ENCODE measurements at regions not wholly inside any gene's neighbourhood (a gene's known extent, or its start where the extent isn't known, plus 50 kb on each side); places are given as distances from the start of the nearest gene placed in this dataset.

DNA sequence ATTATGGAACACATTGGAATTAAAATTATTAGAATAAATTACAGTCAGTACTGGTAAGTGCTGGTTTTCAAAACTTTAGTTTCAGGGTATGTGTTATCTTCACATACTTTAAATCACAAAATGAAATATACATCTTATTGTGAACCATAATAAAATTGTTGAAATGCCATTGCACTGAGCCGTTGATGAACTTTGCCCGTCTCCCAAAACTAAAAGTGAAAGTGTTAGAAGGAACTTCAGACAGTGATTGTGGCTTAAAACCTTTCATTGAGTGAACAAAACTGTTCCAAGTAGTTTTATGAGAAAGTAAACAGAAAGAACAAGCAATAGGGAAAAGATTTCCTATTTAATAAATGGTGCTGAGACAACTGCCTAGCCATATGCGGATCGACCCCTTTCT is 811.6 kb downstream of the PLCL1 start:
- TF ChIP-seq, protein P1, sequence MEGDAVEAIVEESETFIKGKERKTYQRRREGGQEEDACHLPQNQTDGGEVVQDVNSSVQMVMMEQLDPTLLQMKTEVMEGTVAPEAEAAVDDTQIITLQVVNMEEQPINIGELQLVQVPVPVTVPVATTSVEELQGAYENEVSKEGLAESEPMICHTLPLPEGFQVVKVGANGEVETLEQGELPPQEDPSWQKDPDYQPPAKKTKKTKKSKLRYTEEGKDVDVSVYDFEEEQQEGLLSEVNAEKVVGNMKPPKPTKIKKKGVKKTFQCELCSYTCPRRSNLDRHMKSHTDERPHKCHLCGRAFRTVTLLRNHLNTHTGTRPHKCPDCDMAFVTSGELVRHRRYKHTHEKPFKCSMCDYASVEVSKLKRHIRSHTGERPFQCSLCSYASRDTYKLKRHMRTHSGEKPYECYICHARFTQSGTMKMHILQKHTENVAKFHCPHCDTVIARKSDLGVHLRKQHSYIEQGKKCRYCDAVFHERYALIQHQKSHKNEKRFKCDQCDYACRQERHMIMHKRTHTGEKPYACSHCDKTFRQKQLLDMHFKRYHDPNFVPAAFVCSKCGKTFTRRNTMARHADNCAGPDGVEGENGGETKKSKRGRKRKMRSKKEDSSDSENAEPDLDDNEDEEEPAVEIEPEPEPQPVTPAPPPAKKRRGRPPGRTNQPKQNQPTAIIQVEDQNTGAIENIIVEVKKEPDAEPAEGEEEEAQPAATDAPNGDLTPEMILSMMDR (IDR thresholded peaks at IDR 0.05), result no peak
- no peak for TF ChIP-seq EZH2 (IDR thresholded peaks at IDR 0.05; ENCODE audit: borderline replicate concordance, insufficient read depth, low read depth, low read length, poor library complexity, severe bottlenecking)
- Histone ChIP-seq H4K20me1 (ENCODE audit: control insufficient read depth, insufficient read depth, low read length, poor library complexity, severe bottlenecking) (no peaks in the 10 kb centered on the region), H3K9ac (ENCODE audit: low read length) (no peak overlapping the region), H3K79me2 (ENCODE audit: control insufficient read depth, insufficient read depth, low read length) (no peaks in the 10 kb centered on the region), H2AFZ (ENCODE audit: insufficient read depth, low read depth, low read length, poor library complexity, severe bottlenecking) (no peak overlapping the region), H3K4me1 (ENCODE audit: control insufficient read depth in 2 of 2, insufficient read depth in 2 of 2, low read length in 2 of 2) (no peaks in the 10 kb centered on the region), H3K4me2 (replicated peaks; ENCODE audit: low read depth, low read length, poor library complexity, severe bottlenecking) (no peak overlapping the region), H3K27me3 (replicated peaks in 1 of 4; ENCODE audit: control extremely low read depth in 1 of 4, control insufficient read depth in 3 of 4, insufficient read depth in 4 of 4, low read length in 3 of 4) (no peaks in the 10 kb centered on the region), H3K4me3 (ENCODE audit: control extremely low read depth in 1 of 5, extremely low read depth in 1 of 5, insufficient read depth in 1 of 5, low read depth in 2 of 5, low read length in 4 of 5) (no peak overlapping the region), H3K27ac (ENCODE audit: low read length in 2 of 2) (no peak overlapping the region), H3K36me3 (replicated peaks in 1 of 2; ENCODE audit: control extremely low read depth in 1 of 2, control insufficient read depth in 1 of 2, extremely low read depth in 1 of 2, insufficient read depth in 2 of 2, low read length in 1 of 2) (no peaks in the 10 kb centered on the region), H3K9me3 (ENCODE audit: control extremely low read depth in 1 of 3, control insufficient read depth in 2 of 3, insufficient read depth in 1 of 3, low read length in 2 of 3) (no peaks in the 10 kb centered on the region)
- Mint-ChIP-seq H3K4me1 (no peaks in the 10 kb centered on the region), H3K4me3 (no peak overlapping the region), H3K27me3 (no peaks in the 10 kb centered on the region), H3K9me3 (ENCODE audit: insufficient read depth) (no peaks in the 10 kb centered on the region), H3K27ac (no peak overlapping the region)
- 64% methylated on average over 4 of the region's 4 CpGs for WGBS (ENCODE audit: insufficient coverage)
- intact Hi-C loops (cut with micrococcal nuclease), result no loop called here
- POLR2A ChIA-PET, result no interaction called here
- DNase-seq (no peak), ATAC-seq (ENCODE audit: low read depth) (no peak)
- CTCF ChIA-PET, result no interaction called here

DNA sequence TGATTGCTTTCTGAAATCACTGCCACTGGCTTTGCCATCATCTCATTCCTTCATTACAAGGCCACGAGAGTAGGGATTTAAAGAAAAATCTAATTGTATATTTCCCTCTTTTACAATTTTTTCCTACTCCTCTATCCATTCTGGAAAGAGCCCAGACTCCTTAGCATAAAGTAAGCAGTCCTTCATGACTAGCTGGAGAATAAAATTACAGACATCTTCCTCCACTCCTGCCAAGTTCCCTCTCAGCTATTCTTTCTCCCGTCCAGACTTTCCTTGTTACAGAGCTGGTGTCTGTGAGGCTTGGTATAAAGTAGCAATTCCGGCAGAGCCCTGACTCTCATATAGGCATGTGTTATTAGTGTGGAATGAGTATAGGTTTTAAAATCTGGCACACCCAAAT is 806.8 kb downstream of the PLCL1 start:
- no peaks in the 10 kb centered on the region for H3K9me3 ChIP-seq (ENCODE audit: control extremely low read depth in 1 of 3, control insufficient read depth in 2 of 3, insufficient read depth in 1 of 3, low read length in 2 of 3)
- ChIA-PET CTCF (no interaction called here), POLR2A (no interaction called here)
- H3K4me2 ChIP-seq (replicated peaks; ENCODE audit: low read depth, low read length, poor library complexity, severe bottlenecking), result no peak overlapping the region
- no peak overlapping the region for H3K4me3 ChIP-seq (ENCODE audit: control extremely low read depth in 1 of 5, extremely low read depth in 1 of 5, insufficient read depth in 1 of 5, low read depth in 2 of 5, low read length in 4 of 5)
- no peaks in the 10 kb centered on the region for H3K4me1 ChIP-seq (ENCODE audit: control insufficient read depth in 2 of 2, insufficient read depth in 2 of 2, low read length in 2 of 2)
- Mint-ChIP-seq H3K4me1 (no peaks in the 10 kb centered on the region), H3K27me3 (no peaks in the 10 kb centered on the region), H3K27ac (no peak overlapping the region), H3K4me3 (no peak overlapping the region), H3K9me3 (ENCODE audit: insufficient read depth) (no peaks in the 10 kb centered on the region)
- no peak for DNase-seq
- no peak overlapping the region for H3K27ac ChIP-seq (ENCODE audit: low read length in 2 of 2)
- no CpG with 5 or more reads among the region's 3 CpGs for WGBS (ENCODE audit: insufficient coverage)
- H3K9ac ChIP-seq (ENCODE audit: low read length), result no peak overlapping the region
- H4K20me1 ChIP-seq (ENCODE audit: control insufficient read depth, insufficient read depth, low read length, poor library complexity, severe bottlenecking), result no peaks in the 10 kb centered on the region
- no peaks in the 10 kb centered on the region for H3K79me2 ChIP-seq (ENCODE audit: control insufficient read depth, insufficient read depth, low read length)
- ATAC-seq (ENCODE audit: low read depth), result no peak
- intact Hi-C loops (cut with micrococcal nuclease), result no loop called here
- H2AFZ ChIP-seq (ENCODE audit: insufficient read depth, low read depth, low read length, poor library complexity, severe bottlenecking), result no peak overlapping the region
- TF ChIP-seq EZH2 (IDR thresholded peaks at IDR 0.05; ENCODE audit: borderline replicate concordance, insufficient read depth, low read depth, low read length, poor library complexity, severe bottlenecking), result no peak
- TF ChIP-seq, protein P1 (IDR thresholded peaks at IDR 0.05), result no peak
- no peaks in the 10 kb centered on the region for H3K27me3 ChIP-seq (replicated peaks in 1 of 4; ENCODE audit: control extremely low read depth in 1 of 4, control insufficient read depth in 3 of 4, insufficient read depth in 4 of 4, low read length in 3 of 4)
- no peaks in the 10 kb centered on the region for H3K36me3 ChIP-seq (replicated peaks in 1 of 2; ENCODE audit: control extremely low read depth in 1 of 2, control insufficient read depth in 1 of 2, extremely low read depth in 1 of 2, insufficient read depth in 2 of 2, low read length in 1 of 2)
